HG03521 (cell line): ENCODE measurements at regions not wholly inside any gene's neighbourhood (a gene's known extent, or its start where the extent isn't known, plus 50 kb on each side); places are given as distances from the start of the nearest gene placed in this dataset.

Experiments
- ATAC-seq: cut with Tn5 transposase; IDR thresholded peaks from one replicate; pipeline ENCODE4 v1.9.1; 2021; ENCODE audit warnings: mild to moderate bottlenecking, moderate library complexity; ENCODE audit not compliant: unreplicated experiment

DNA sequence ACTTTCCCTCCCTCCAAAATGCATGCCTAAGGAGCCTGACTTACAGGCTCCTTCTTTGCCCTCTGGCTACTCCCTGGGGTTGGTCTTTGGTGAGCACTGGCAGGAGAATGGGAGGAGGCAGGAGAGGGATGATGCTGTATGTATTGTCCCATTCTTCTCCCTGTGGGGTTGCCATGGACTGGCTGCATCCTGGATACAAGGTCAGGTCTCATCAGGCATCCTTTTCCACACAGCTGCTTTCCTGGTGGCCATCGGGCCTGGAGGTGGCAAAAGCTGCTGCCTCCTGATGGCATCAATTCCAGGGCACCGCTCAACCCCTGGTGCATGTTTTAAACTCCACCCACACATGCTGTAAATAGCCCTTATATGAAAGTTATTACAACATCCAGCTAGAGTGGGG is 257.2 kb downstream of the ETS1 start:
- ATAC-seq = no peak

DNA sequence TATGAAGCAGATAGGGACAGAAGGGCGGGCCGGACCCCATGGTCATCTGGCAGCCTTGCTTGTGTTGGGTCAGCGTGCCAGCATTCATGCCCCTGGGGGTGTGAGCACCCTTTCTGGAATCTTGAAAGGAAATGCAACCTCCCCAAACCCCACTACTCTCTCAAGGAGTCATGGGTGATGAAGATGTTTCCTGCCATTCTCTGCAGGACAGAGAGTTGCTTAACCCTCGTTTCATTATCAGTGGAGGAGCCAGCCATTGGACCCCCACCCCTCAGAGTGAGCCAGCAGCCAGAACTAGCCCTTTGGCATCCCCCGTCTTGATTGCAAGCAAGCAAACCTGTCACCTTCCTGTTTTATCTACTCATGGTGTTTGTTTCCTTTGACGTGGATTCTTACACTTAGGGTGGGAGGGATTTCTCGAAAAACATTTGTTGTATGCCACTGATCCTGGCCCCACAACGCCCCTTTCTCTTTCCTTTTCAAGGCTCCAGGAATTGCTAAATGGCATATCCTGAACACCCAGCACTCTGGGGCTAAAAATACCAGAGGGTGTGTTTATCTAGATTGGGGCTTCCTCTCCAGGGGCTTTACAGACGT is 258.3 kb downstream of the ETS1 start:
- no peak for ATAC-seq

DNA sequence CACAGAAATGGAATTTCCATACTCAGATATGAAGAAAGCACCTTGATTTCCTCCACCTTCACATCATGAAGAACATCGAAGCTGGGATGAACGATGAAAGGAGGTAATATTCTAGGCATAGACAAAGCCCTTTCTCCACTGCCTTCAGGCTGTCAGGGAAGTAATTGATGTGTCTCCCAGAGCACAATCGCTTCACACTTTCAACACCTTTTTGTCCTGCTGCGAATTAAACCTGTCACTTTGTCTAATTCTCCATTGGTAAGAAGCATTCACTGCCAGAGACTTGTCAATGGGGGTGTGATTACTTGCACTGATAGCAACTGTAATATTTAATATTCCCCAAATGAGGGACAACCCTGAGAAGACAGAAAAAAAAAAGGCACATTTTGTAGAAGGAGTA is 260.1 kb downstream of the ETS1 start:
- ATAC-seq = no peak

DNA sequence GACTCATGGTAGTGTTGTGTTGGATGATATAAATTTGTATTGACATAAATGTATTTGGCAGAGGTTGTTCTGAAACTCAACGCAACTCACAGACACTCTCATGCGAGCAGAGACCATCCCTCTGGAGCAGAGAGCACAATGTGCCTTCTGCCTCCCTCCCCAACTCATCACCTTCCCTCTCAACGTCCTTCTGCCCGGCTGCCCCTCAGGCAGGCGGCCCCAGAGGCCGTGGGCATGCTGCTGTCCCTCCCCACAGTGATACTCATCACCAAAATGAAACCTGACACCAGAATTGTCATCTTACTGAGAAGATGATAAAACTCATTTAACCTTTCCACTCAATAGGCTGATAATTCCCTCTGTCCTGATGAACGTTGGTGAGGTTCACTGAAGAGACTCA is 260.6 kb downstream of the ETS1 start:
- ATAC-seq = no peak

DNA sequence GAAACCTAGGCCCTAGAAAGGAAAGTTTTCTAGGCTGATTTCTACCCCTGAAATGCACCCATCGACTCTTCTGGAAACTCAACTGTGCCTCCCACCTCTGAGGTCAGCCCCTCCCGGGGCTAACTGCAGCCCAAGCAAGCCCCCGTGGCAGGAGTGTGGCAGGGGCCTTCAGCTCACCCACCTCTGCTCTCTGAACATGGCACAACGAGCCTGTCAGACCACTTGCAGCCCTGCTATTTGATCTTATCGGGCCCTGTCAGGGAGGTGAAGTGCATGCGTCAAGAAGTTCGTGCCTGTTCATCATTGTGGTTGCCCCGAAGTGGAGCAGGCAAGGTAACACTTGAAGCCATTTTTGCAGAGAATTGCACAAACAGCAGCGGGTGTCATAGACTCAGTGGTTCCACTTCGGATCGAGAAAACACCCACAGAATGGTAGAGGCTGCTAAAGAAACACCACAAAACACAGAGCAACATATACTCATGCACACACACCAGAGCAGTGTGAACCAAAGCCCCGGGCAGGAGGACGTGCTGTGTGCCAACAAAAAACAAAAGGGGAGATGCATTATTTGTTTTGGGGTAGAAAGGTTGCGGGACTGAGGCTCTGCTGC is 262.7 kb downstream of the ETS1 start:
- ATAC-seq = no peak

DNA sequence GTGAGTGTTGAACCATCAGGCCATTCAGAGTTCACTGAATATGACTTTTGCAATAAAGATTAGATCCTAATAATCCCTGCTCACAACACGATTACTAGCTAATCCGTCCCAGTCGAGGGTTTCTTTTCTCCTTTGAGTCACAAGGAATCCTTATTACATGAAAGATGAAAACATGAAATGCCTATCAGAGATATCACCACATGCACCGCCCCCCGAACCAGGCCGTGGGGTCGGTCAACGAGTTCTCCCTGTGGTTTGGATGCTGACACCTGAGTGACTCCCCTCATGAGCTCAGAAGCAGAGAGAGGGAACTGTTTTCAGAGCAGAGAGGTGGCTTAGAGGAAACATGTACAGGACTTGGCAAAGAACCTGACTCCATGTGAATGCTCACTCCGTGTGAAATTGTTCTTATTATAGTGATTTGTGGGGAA is 263.3 kb downstream of the ETS1 start:
- no peak for ATAC-seq

DNA sequence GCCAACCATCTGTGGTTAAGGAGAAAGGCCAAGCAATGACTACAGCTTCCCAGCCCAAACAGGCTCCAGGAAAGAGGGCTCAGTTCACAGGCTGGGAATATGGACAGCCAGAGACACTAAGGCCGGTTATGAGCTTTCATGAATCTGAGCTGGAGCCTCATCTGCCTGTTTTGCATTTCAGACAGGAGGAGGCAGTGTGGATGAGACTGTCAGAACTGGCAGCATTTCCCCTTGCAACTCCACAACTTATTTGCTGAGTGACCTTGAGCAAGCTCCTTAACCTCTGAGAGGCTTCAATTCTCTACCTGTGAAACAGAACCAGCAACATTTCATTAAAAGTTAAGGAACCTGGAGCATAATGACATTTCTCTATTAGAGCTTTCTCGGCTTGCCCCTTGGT is 264.0 kb downstream of the ETS1 start:
- ATAC-seq = no peak

DNA sequence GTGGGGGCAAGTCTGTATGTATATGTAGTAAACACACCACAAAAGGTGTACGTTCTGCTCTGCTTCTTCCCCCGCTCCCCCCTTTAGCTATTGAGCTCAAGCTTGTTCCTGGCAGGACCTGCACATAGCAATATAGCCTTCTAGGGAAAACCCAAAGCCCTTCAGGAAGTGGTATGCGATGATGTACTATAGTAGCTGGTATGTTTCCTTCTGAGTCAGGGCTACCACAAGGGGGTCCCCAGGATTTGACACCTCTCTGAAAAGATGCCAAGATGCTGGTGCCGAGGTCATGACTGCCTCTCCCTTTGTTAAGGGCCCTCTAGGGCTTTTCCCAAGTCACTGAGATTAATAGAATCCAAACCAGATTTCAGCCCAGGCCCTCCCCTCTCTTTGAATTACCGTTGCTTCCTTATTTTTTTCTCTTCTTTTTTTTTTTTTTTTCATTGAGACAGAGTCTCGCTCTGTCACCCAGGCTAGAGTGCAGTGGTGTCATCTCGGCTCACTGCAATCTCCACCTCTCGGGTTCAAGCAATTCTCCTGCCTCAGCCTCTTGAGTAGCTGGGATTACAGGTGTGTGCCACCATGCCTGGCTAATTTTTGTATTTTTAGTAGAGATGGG is 268.4 kb downstream of the ETS1 start:
- ATAC-seq = peak; percentile 79

DNA sequence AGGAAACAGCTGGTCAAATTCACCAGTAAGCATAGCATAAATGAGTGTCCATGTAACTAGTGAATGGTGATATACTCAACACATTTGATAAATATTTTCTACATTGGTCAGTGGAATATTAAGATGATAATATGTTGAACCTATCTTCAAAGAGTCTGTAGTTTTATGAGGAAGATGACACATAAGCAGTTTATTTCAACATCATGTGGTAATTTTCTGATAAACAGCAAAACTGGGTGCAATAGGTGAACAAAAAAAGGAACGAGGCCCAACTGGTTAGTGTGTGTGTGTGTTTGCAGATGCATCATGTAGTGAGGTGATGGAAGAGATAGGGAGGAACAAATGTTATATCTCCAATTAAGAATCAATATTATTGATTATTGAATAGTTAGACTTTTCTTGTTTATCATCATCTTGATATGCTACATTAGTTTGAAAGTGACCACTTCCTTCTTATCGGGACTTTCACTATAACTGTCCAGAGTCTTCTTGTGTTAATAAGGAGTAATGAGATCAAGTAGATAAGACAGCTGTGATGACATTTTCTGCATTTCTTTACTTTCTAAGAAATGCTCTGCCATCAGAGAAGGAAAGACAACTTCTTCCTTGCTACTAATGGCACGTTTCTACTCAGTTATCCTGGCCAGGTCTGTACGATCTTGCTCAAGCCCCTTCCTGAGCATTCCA is 270.7 kb downstream of the ETS1 start:
- ATAC-seq = no peak

DNA sequence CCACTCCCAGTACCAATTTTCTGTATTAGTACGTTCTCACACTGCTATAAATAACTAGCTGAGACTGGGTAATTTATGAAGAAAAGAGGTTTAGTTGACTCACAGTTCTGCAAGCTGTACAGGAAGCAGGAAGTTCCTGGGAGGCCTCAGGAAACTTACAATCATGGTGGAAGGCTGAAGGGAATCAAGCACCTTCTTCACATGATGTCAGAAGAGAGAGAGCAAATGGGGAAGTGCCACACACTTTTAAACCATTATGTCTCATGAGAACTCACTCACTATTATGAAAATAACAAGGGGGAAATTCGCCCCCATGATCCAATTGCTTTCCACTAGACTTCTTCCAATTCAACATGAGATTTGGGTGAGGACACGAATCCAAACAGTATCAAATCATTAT is 271.4 kb downstream of the ETS1 start:
- no peak for ATAC-seq

DNA sequence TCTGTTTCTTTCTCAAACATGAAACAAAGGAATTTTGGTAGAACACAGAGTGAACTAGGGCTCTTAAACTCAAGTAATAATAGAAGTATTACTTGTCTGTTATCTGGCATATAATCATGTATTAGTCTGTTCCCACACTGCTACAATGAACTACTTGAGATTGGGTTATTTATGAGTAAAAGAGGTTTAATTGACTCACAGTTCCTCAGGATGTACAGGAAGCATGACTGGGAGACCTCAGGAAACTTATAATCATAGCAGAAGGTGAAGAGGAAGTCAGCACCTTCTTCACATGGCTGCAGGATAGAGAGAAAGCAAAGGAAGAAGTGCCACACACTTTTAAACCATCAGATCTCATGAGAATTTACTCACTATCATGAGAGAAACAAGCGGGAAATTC is 273.4 kb downstream of the ETS1 start:
- no peak for ATAC-seq

DNA sequence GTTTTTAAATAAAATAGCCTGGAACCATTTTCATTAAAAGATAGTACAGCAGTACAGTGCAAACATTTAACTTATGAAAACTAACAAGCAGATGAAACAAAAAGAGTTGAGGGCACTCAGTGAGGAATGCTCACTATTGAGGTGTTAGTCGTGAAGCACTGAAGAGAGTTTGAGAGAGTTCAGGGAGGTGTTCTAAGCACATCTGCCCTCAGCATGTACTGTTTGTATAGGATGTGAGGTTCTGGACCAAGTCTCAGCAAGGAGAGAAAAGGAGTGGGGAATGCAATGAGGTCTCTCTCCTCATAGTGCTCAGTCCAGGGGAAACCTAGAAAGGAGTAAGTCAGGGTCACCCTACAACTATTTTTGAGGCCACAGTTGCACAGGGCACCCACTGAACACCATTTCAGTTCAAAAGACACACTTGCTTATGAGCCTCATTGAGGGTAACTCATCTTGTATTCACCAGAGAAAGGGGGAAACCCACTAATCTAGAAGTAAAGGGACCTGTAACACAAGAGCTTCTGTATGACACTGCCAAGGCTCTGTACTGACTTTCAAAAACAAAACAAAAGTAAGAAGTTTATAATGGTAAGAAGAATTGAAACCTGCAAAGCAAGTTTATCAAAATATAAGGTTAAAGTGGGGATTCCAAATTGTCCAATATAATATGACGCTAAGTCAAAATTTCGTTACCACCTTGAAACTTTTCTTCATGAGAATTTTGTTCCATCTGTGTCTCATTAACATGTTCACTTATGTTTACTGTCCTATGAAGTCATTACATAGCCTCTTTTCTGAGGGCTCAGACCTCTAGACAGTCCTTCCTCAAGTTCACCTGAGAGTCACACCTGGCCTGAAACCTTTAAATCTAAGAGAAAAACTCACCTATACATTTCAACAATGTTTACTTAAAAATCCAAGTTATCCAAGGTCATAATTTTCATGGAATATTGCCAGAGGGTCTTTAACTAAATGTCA is 275.3 kb downstream of the ETS1 start:
- ATAC-seq = peak; percentile 50

DNA sequence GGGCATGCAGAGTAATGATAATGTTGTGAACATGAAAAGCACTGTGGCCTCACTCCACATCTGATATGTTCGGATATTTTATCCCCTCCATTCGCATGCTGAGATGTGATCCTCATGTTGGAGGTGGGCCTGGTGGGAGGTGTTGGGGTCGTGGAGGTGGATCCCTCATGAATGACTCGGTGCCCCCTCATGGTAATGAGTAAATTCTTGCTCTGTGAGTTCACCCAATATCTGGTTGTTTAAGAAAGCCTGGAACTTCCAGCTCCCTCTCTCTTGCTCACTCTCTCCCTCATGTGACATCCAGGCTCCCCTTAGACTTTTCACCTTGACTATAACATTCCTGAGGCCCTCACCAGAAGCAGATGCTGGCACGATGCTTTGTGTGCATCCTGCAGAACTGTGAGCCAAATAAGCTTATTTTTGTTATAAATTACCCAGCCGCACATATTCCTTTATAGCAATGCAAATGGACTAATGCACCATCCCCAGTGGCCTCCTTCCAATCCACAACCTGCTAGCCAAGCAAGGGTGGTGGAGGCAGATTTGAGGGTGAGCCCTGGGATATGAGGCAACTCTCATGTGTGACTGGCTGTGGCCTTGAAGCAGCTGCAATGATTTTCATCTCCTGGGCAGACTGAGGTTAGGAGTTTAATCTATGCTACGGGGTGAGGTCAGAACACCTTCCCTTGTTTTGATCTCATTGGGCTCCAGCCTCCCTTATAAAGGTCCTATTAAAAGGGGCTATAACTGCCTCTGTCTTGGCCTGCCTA is 276.5 kb downstream of the ETS1 start:
- no peak for ATAC-seq

DNA sequence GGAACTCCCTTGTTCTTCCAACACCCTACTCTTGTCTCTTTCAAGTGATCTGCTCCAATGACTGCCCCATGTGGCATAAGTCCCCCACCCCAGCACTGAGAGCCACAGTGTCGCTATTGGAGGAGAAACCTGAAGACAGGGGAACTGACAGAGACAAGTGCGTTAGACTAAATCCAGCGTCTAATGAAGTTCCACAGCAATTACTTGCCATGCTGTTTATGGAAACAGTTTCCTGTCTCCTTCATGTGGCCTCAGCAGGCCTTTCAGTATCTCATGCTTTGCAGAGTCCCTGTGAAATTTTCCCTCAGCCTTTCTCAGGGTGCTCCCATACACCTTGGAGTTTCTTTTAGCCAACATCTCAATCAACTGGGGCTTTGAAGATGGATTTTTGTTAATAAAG is 277.4 kb downstream of the ETS1 start:
- ATAC-seq = no peak

DNA sequence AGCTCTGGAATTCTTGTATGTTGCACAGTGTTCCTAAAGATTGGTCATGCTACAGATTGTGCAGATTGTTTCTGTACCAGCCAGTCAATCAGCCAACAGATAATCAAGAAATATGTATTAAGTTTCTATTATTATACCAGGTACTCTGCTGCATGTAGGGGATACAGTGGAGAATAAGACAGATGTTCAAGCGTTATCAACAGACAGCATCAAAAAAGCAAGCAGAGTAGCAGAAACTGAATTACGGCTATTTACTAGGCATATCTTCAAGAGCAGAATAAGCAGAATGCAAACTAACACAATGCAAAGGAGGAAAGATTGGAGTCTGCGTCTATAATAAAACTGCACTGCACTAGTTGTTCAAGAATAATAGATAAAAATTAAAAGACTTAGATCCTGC is 278.6 kb downstream of the ETS1 start:
- ATAC-seq = no peak

DNA sequence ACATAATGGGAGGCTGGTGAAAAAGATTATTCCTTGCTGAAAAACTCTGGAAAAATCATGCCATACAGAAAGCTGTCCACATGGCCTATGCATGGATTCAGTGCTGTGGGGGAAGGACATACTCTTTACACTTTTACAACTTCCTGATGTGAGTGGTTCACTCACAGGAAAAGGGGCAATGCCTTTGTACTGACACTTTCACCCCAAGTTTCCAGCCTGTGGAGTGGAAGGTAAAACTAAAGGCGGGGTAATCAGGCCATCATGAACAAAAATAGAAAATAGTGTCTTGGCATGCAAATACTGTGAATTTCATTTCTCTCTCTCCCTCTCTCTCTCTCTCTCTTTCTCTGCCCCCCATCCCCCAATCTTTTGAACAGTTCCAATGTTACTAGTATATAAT is 281.8 kb downstream of the ETS1 start:
- ATAC-seq = no peak

DNA sequence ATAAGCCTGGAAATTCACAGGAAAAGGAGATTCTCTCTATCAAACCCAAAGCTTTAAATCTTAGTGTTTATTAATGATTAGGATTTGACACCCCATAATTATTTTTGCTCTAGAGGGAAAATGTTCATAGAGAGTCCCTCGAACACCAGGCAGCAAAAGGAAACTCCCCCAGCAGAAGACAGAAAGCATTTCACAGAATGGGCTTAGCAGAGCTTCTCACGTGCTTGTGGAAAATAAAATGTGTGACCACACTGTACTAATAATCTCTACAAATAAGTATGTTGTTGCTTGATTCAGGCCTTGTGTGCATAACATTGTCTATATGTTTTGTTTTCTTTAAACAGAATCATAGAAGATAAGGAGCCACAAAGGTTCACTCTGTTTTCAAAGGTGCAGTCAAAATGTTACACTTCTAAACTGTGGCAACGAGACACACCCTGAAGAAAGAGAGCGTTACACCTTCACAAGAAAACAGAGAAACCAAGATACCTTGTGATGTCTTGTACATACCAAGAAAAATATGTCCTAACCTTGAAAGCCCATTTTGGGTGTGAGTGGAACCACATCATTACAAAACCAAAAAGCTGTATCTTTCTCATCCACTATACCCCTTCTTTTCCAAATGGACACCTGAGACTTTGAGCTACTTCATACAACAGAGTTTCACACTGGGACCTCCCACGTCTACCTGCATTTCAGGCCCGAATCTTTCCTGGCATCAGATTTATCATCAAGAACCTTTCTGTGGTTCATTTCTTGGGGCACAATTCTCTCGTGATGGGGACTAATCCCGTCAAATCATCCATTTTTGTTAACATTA is 282.5 kb downstream of the ETS1 start:
- no peak for ATAC-seq

DNA sequence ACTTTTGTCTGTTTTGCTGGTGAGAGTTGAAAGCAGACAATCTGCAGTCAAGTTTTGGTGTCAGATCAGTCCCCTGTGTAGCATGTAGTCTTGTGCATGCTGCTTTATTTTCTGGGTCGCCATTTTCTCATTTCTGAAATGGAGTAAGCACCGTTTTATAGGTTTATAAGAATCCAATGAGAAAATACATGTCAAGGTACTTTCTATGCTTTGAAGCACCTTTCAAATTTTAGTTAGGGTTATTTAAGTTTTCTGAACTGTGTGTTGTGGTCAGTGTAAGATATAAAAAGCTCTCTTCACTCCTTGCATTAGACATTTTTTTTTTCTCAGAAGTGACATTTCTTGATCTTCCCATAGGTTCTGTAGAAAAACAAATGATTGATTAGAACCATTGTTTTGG is 283.2 kb downstream of the ETS1 start:
- ATAC-seq = no peak

DNA sequence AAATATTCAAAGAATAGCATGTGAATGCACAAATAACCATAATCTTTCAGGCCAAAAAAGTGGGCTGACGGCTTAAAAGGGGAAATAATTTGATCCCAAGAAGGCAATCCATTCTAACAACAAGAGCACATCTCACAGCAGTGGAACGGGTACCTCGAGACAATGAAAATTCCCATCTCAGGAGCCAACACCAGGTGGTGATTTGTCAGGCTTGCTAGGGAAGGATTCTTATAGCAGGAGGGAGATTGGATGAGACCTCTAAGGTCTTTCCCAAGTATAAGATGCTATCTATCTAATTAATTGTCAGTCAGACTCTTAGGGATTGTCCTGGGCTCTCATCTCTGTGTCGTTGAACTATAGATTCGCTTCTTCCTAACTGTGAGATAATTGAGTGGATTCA is 284.0 kb downstream of the ETS1 start:
- ATAC-seq = no peak
